A673 (cell line): ENCODE measurements at regions not wholly inside any gene's neighbourhood (a gene's known extent, or its start where the extent isn't known, plus 50 kb on each side); places are given as distances from the start of the nearest gene placed in this dataset.

Experiments
- BruUV-seq: library from RNA; stranded (reverse); fragments of 400-500 nt; replicated peaks from 2 replicates; lab custom pipeline; 2021; lab: Mats Ljungman, UMichigan
- CTCF ChIA-PET: fragments of 300-600 bp; sonication (Branson Sonifier 250); formaldehyde crosslinking; loops from one replicate; lab custom pipeline; 2022; ENCODE audit warnings: antibody characterized with exemption; lab: Charles Lee
- POLR2A ChIA-PET: fragments of 300-600 bp; sonication (Branson Sonifier 250); formaldehyde crosslinking; loops from one replicate; lab custom pipeline; 2022; ENCODE audit warnings: antibody characterized with exemption; ENCODE audit not compliant: low non-redundant PET; lab: Charles Lee
- DNase-seq: peaks from one replicate; pipeline ENCODE4 v3.0.0-alpha.2; 2015; ENCODE audit warnings: low spot score
- H3K27ac ChIP-seq: fragments of 200-600 bp; sonication (generic); 2 replicates; pipeline ENCODE4 v1.5.1; 2016; ENCODE audit warnings: mixed run types, low read depth, mild to moderate bottlenecking, mixed read lengths, antibody characterized with exemption, low read length; ENCODE audit not compliant: poor library complexity, severe bottlenecking
- H3K27me3 ChIP-seq: fragments of 200-600 bp; sonication (generic); replicated peaks from 2 replicates; pipeline ENCODE4 v1.6.1; 2017; ENCODE audit warnings: mixed run types, low read depth, mild to moderate bottlenecking, mixed read lengths, antibody characterized with exemption, low read length; ENCODE audit not compliant: insufficient read depth, poor library complexity
- H3K36me3 ChIP-seq: fragments of 200-600 bp; sonication (generic); 2 replicates; pipeline ENCODE4 v1.6.1; 2016; ENCODE audit warnings: mixed run types, mild to moderate bottlenecking, mixed read lengths, antibody characterized with exemption, low read length; ENCODE audit not compliant: insufficient read depth, poor library complexity, severe bottlenecking
- H3K4me1 ChIP-seq: fragments of 200-600 bp; sonication (generic); 2 replicates; pipeline ENCODE4 v1.6.1; 2017; ENCODE audit warnings: mixed run types, mild to moderate bottlenecking, mixed read lengths, antibody characterized with exemption, low read length; ENCODE audit not compliant: insufficient read depth, poor library complexity, severe bottlenecking
- H3K4me3 ChIP-seq: fragments of 200-600 bp; sonication (generic); 2 replicates; pipeline ENCODE4 v1.5.1; 2016; ENCODE audit warnings: low read depth, mixed run types, mild to moderate bottlenecking, mixed read lengths, low read length; ENCODE audit not compliant: poor library complexity, severe bottlenecking
- H3K9me3 ChIP-seq: fragments of 200-600 bp; sonication (generic); 2 replicates; pipeline ENCODE4 v1.6.1; 2016; ENCODE audit warnings: mixed run types, low read depth, mild to moderate bottlenecking, mixed read lengths, antibody characterized with exemption, low read length; ENCODE audit not compliant: poor library complexity, severe bottlenecking
- CTCF ChIP-seq: fragments of 300-800, 200-600 bp; sonication (generic); conservative IDR thresholded peaks from 2 replicates; pipeline ENCODE4 v1.5.1; 2017; ENCODE audit warnings: low read depth, mild to moderate bottlenecking, antibody characterized with exemption, low read length, moderate library complexity, mixed read lengths
- EZH2 ChIP-seq: fragments of 200-600 bp; sonication (generic); IDR thresholded peaks from 2 replicates; pipeline ENCODE4 v1.6.1; 2017; ENCODE audit warnings: borderline replicate concordance, low read depth, mild to moderate bottlenecking, mixed read lengths, antibody characterized with exemption, low read length; ENCODE audit not compliant: poor library complexity, severe bottlenecking
- intact Hi-C: fragments of 100-400 bp; cut with micrococcal nuclease; formaldehyde crosslinking; loops from one replicate; pipeline ENCODE4 v1.10.0; 2022; ENCODE audit not compliant: unreplicated experiment

- CTCF ChIA-PET: no interaction called here
- no peak for TF ChIP-seq CTCF
- TF ChIP-seq EZH2: no peak
- Histone ChIP-seq H3K27me3 (no peaks in the 10 kb centered on the region), H3K27ac (no peak overlapping the region), H3K9me3 (peaks cover 10% of the 10 kb centered on the region), H3K36me3 (no peaks in the 10 kb centered on the region), H3K4me3 (no peak overlapping the region), H3K4me1 (no peaks in the 10 kb centered on the region)
- BruUV-seq: no TSS peak
- POLR2A ChIA-PET: no interaction called here
- intact Hi-C loops: no loop called here
- no peak for DNase-seq
Measured at GRCh38 chr11:80239217-80239616, 798.4 kb upstream of the TENM4 start.

- CTCF ChIA-PET: no interaction called here
- DNase-seq: no peak
Measured at GRCh38 chr11:80227915-80228314, 787.1 kb upstream of the TENM4 start.

GRCh38 chr11:80214413-80214812 is 773.6 kb upstream of the TENM4 start:
- ChIA-PET CTCF (no interaction called here), POLR2A (no interaction called here)
- no peaks in the 10 kb centered on the region for H3K27me3 ChIP-seq
- H3K4me1 ChIP-seq: no peaks in the 10 kb centered on the region
- H3K36me3 ChIP-seq: no peaks in the 10 kb centered on the region
- intact Hi-C loops: no loop called here
- no peak overlapping the region for H3K4me3 ChIP-seq
- H3K27ac ChIP-seq: no peak overlapping the region
- TF ChIP-seq CTCF (no peak), EZH2 (no peak)
- BruUV-seq: no TSS peak
- no peaks in the 10 kb centered on the region for H3K9me3 ChIP-seq
- no peak for DNase-seq

More at GRCh38 chr11:80227915-80228314, 787.1 kb upstream of the TENM4 start:
- no peak overlapping the region for H3K27ac ChIP-seq
- peaks cover 27% of the 10 kb centered on the region for H3K9me3 ChIP-seq
- H3K4me3 ChIP-seq: no peak overlapping the region
- POLR2A ChIA-PET: no interaction called here
- BruUV-seq: no TSS peak
- H3K4me1 ChIP-seq: peaks cover 3% of the 10 kb centered on the region
- TF ChIP-seq EZH2 (no peak), CTCF (no peak)
- no peaks in the 10 kb centered on the region for H3K36me3 ChIP-seq
- intact Hi-C loops: no loop called here
- H3K27me3 ChIP-seq: no peaks in the 10 kb centered on the region
